ENCODE measurements at regions not wholly inside any gene's neighbourhood (a gene's known extent, or its start where the extent isn't known, plus 50 kb on each side); places are given as distances from the start of the nearest gene placed in this dataset.

DNA sequence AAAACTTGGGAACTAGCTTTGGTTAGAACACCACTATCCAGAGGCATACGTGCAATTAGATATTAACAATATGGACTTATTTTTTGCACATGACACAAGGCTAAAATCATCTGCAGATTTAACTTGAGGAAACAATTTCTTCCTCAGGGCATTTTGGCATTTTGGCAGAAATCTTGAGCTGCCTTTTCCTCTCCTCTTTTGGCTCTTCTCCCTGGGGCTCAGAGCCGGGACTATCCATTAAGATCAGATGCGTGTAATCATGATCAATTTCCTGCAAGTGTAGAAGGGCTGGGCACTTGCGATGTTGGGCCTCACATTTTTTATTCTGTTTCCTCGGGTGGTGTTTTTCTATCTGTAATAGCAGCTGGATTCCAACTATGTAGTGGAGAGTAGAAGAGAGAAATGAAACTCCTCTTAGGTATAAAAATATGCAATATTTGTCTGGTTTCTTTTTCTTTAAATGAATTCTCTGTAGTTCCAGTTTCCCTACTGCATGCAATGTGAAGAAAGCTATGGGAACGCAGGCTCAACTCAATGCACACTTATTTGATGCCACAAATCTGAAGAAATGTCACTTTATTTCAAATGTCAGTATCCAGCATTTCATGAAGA, 1010.8 kb downstream of the FLRT2 start:
- DNase-seq: no peak

DNA sequence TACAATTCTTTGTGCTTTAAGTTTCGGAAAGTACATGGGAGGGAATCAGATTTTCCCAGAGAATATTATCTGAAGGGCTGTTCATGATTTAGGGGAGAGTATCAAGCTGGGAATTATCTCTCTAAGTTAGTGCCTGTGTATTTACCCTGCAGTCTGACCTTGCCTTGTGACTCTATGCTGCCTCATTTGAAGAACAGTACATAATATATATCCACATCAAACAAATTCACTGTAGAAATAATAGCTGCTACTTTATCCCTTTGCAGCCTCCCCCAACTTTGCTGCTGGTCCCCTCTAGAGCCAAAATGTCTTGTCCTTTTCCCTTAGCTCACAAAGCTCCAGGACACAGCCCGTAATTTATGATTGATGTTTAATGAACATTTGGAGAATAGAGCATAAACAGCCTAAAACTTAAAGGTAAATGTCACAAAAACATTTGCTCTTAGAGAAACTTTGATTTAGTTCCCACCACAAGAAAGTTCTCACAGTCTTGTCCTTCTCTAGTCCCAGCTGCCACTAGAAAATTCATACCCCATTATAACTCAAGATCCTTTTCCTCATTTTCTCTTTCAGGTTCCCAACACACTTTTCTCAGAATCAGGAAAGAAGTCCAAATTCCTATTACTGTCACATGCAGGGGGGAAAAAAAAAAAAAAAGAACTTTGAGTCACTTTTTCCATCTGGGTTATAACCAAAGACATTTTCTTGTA, 1009.6 kb downstream of the FLRT2 start:
- no peak for DNase-seq

DNA sequence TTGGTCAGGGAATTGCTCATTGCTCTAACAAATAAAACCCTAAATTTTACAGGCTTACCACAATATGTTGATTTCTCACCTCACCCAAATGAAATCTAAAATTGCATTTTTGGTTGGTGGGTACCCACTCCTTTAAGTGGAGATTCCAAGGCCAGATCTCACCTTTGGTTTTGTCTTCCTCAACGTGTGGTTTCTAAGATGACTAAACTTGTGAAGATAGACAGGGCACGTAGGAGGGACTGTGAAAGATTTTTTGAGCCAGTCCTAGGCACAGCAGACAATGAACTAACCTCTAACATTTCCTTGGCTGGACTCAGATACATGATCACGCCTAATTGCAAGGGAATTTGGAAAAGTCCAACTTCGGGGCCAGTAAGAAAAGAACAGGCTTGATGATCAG, 1003.9 kb downstream of the FLRT2 start:
- no peak for DNase-seq

DNA sequence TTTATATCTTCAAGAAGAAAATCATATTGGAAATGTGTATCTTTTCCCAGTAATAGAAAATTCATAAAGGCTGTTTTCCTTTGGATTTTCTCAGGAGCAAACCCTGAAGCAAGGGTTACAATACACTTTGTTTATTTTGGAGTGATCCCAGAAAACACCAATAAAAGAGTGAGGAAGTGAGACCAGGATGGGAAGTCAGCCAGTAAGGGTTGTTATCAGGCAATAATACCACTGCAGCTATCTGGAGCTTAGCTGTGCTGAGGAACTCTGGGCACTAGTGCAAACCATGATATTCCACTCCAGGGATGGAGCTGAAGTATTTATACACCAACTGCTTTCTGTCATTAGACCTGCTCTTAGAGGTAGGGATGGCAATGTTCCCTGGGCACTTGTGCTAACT, 1002.3 kb downstream of the FLRT2 start:
- no peak for DNase-seq

- DNase-seq: no peak
Observed at GRCh38 chr14:86530457-86530856, 1000.5 kb downstream of the FLRT2 start.

DNA sequence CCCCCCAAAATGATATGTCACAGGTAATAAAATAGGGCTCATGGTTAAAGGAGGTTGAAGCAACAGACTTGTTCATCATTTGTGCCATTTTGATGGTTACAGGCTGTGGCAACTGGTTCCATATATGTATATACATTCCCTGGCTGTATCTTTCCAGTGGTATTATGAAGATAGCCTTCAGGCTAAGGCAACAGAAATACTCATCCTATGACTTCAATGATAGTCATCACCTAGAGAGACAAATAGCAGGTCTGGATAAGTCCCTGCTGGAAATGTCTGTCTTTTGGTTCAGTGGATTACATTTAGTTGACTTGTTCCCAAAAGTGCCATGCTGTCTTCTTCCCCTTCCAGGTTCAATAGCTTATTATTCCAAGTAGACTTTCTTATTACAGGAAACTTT, 997.4 kb downstream of the FLRT2 start:
- no peak for DNase-seq

GRCh38 chr14:86525673-86526072, 995.7 kb downstream of the FLRT2 start:
- DNase-seq: no peak

GRCh38 chr14:86521843-86522242, 991.9 kb downstream of the FLRT2 start:
- no peak for DNase-seq

- no peak for DNase-seq
Observed at GRCh38 chr14:86521031-86521730, 991.2 kb downstream of the FLRT2 start.

- no peak for DNase-seq
Observed at GRCh38 chr14:86518298-86518697, 988.4 kb downstream of the FLRT2 start.

DNA sequence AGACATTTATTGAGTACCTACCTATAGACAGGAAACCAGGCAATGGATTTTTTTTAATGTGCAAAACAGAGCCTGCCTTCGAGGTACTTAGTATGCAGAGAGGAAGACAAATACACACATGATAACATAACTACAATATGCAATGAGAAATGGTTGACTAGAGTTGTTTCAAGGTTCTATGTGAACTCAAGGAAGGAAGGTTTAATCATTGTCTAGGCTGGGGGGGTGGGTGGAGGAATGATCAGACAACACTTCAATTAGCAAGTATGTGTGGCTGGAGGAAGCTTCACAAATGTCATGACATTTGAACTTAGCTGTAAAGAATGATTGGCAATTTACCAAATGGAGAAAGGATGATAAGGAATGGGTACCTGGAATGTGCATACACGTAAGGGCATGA, 985.3 kb downstream of the FLRT2 start:
- no peak for DNase-seq

DNA sequence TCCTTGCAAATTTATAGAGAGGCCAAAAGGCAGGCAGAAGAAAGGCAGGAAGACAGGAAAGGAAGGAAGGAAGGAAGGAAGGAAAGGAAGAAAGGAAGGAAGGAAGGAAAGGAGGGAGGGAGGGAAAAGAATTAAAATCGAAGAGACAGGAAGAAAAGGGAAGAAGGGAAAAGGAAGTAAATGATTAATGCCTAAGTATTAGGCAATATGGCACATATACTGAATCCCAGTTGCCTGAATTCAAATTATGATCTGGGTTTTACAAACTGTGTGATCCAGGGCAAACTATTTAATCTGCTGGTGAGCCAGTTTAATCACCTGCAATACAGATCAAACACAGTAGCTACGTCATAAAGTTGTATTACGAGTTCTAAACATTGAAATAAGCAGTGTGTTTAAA, 983.6 kb downstream of the FLRT2 start:
- no peak for DNase-seq

DNA sequence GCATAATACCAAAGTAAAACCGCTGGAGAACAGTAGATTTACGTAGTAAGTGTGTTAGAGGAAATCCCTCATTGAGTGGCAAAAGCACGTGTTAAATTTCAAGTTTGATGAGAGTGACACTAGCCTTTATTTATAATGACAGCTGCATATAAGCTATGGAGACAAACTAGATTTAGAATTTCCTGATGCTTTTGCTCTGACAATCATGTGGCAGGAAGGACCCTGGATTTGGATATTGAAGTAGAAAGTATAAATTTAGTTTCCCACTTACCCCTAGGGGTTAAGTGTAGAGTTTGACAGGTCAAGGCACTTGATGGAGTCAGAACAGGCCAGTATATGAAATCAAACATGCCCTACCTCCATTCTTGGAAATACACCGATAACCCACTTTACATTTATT, 983.1 kb downstream of the FLRT2 start:
- no peak for DNase-seq

DNA sequence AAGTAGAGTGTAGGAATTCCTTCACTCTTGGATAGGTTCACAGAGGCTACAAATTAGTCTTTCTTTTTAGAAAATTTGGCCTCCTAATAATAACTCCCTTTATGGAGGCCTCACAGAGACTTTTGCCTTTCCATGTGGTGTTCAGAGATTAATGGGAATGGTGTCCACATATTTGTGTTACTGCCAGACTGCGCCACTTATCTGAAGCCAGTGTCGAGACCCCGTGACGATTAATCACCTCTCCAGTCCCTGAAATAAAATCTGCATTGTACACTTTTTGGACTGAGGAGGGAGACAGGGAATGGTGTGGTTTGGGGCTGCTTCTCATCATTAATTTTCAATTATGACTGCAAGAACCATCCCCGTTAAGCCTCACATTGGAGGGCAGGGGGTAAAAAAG, 980.5 kb downstream of the FLRT2 start:
- DNase-seq: no peak

- no peak for DNase-seq
Observed at GRCh38 chr14:86505808-86506207, 975.9 kb downstream of the FLRT2 start.

DNA sequence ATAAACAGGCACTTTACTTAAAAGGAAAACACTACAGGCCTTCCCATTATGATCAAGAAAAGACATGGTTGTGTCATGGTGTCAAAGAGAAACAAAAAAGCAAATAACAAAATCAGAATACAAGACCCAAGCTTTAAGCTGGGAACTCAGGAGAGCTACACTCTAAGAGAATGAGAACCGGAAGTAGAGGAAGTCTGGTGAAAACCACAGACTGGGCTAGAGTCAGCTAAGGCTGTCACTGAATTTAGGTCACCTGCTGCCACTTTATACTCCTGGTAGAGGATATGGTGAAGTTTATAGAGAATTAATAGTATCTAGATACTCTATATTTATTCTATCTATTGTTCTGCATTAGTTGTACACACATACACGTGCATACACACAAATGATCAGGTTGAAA, 971.7 kb downstream of the FLRT2 start:
- DNase-seq: no peak

DNA sequence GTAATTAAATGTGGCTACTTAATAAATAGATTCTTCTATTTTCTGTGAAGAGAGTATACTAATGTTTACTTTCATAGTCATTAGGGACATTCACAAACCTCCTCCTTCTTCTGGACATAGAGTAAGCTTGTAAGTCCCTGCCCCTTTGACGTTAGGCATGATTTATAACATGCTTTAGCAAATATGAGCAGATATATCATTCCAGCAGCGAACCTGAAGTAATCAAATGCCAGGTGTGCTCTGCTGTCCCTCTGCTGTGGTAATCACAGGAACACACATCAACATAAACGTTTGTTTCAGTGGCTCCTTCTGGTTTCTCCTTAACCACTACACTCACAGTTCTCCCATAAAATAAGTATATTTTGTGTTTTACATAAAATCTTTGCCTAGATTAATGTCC, 961.8 kb downstream of the FLRT2 start:
- no peak for DNase-seq

DNA sequence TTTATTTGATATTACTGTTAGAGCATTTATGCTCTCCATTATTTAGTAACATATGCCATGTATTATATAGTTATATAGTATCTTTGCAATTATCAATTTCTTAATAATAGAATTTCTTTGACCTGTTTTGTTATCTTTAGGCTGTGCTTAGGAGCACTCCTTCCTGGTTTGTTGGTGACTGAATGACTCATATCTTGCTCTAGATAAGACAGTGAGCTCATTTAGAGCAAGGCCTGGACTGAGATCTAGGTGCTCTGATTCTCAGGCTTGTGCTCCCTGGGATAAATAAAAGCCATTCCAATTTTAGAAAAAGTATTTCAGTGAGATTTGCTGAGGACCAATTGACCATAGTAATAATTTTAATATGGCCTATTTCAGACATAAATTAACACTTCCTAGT, 951.2 kb downstream of the FLRT2 start:
- no peak for DNase-seq

- no peak for DNase-seq
Observed at GRCh38 chr14:86464341-86464740, 934.4 kb downstream of the FLRT2 start.

DNA sequence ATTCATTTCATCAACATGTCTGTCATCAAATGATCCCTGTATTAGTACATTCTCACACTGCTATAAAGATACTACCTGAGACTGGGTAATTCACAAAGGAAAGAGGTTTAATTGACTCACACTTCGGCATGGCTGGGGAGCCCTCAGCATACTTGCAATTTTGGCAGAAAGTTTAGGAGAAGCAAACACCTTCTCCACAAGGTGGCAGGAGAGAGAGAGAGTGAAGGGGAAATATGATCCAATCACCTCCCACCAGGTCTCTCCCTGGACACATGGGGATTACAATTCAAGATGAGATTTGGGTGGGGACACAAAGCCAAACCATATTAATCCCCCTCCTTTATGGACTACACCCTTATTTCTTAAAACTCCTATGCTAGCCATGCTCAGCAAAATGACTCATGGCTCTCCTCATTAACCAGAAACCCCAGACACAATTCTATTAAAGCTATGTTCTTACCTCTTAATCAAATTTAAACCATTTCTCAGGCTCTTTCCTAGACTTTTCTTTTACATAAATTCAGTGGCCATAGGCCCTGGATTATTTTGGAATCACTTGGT, 932.3 kb downstream of the FLRT2 start:
- no peak for DNase-seq

- no peak for DNase-seq
Observed at GRCh38 chr14:86457481-86458135, 927.7 kb downstream of the FLRT2 start.

- no peak for DNase-seq
Observed at GRCh38 chr14:86450085-86450484, 920.1 kb downstream of the FLRT2 start.

DNA sequence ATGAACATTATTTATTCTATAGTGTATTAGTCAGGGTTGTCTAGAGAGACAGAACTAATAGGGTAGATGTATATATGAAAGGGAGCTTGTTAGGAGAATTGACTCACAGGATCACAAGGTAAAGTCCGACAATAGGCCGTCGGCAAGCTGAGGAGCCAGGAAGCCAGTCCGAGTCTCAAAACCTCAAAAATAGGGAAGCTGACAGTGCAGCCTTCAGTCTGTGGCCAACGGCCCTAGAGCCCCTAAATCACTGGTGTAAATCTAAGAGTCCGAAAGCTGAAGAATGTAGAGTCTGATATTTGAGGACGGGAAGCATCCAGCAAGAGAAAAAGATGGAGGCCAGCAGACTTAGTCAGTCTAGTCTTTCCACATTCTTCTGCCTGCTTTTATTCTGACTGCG, 912.2 kb downstream of the FLRT2 start:
- no peak for DNase-seq

- DNase-seq: no peak
Observed at GRCh38 chr14:86430853-86431252, 900.9 kb downstream of the FLRT2 start.

All from stimulated activated CD8-positive, alpha-beta memory T cell treated with anti-CD3 and anti-CD28 coated beads, Interleukin-4, amount 100 ng/mL, for 48 hours (primary cell).